WTC11 (cell line): ENCODE measurements at regions not wholly inside any gene's neighbourhood (a gene's known extent, or its start where the extent isn't known, plus 50 kb on each side); places are given as distances from the start of the nearest gene placed in this dataset.

Experiments used
- ATAC-seq: fragments of 200-7000 bp; cut with Tn5 transposase; 2 replicates; pipeline ENCODE4 v1.10.0; 2021; ENCODE audit warnings: mild to moderate bottlenecking, moderate library complexity
- CTCF ChIA-PET: fragments of 300-600 bp; sonication (Branson Sonifier 250); formaldehyde crosslinking; loops from one replicate; lab custom pipeline; 2021; ENCODE audit warnings: antibody characterized with exemption; lab: Charles Lee
- POLR2A ChIA-PET: fragments of 350-600 bp; sonication (Branson Sonifier 250); formaldehyde crosslinking; loops from one replicate; lab custom pipeline; 2021; ENCODE audit warnings: antibody characterized with exemption; lab: Charles Lee
- DNase-seq: peaks from one replicate; pipeline ENCODE4 v3.0.0; 2021; ENCODE audit warnings: low spot score
- H3K27ac Mint-ChIP-seq: 2 replicates; pipeline ENCODE4 v1.8.0; 2021; ENCODE audit warnings: mixed read lengths
- H3K27me3 Mint-ChIP-seq: 2 replicates; pipeline ENCODE4 v1.8.0; 2021; ENCODE audit warnings: low read depth, mild to moderate bottlenecking, moderate library complexity, mixed read lengths
- H3K36me3 Mint-ChIP-seq: 2 replicates; pipeline ENCODE4 v1.8.0; 2021; ENCODE audit warnings: mixed read lengths
- H3K4me1 Mint-ChIP-seq: 2 replicates; pipeline ENCODE4 v1.8.0; 2022; ENCODE audit warnings: mixed read lengths
- H3K4me3 Mint-ChIP-seq: 2 replicates; pipeline ENCODE4 v1.8.0; 2021; ENCODE audit warnings: mild to moderate bottlenecking, moderate library complexity, mixed read lengths
- H3K9me3 Mint-ChIP-seq: 2 replicates; pipeline ENCODE4 v1.8.0; 2021; ENCODE audit warnings: mixed read lengths
- CREB1 ChIP-seq: sonication (generic); formaldehyde crosslinking; IDR thresholded peaks from 2 replicates; pipeline ENCODE4 v1.8.0; 2023; ENCODE audit warnings: mild to moderate bottlenecking, missing genetic modification reagents
- CREM ChIP-seq: sonication (generic); formaldehyde crosslinking; IDR thresholded peaks from 2 replicates; pipeline ENCODE4 v1.8.1; 2022; ENCODE audit warnings: mild to moderate bottlenecking, missing genetic modification reagents, moderate library complexity
- EMX1 ChIP-seq: fragments of 250-450 bp; sonication (Bioruptor Pico); IDR thresholded peaks from 2 replicates; pipeline ENCODE4 v1.8.0; 2021; ENCODE audit warnings: mild to moderate bottlenecking
- ESRRA ChIP-seq: sonication (generic); formaldehyde crosslinking; IDR thresholded peaks from 2 replicates; pipeline ENCODE4 v1.8.1; 2022; ENCODE audit warnings: mild to moderate bottlenecking, missing genetic modification reagents, borderline replicate concordance
- ETV6 ChIP-seq: sonication (generic); formaldehyde crosslinking; IDR thresholded peaks from 2 replicates; pipeline ENCODE4 v1.8.1; 2022; ENCODE audit warnings: mild to moderate bottlenecking, missing genetic modification reagents
- IRF2 ChIP-seq: sonication (generic); formaldehyde crosslinking; IDR thresholded peaks from 2 replicates; pipeline ENCODE4 v1.8.0; 2022; ENCODE audit warnings: low read depth, missing genetic modification reagents, borderline replicate concordance
- JUN ChIP-seq: sonication (generic); formaldehyde crosslinking; IDR thresholded peaks from 2 replicates; pipeline ENCODE4 v1.8.0; 2023; ENCODE audit warnings: mild to moderate bottlenecking, missing genetic modification reagents
- KAT7 ChIP-seq: sonication (generic); formaldehyde crosslinking; IDR thresholded peaks from 2 replicates; pipeline ENCODE4 v1.8.1; 2023; ENCODE audit warnings: missing genetic modification reagents, mild to moderate bottlenecking, borderline replicate concordance
- NFYB ChIP-seq: sonication (generic); formaldehyde crosslinking; conservative IDR thresholded peaks from 2 replicates; pipeline ENCODE4 v1.8.0; 2022; ENCODE audit warnings: low read depth, missing genetic modification reagents
- NR2C2 ChIP-seq: sonication (generic); formaldehyde crosslinking; IDR thresholded peaks from 2 replicates; pipeline ENCODE4 v1.8.0; 2022; ENCODE audit warnings: mild to moderate bottlenecking, missing genetic modification reagents
- OVOL2 ChIP-seq: fragments of 250-450 bp; sonication (Bioruptor Pico); IDR thresholded peaks from 2 replicates; pipeline ENCODE4 v1.9.0; 2021; ENCODE audit warnings: mild to moderate bottlenecking, borderline replicate concordance
- RELA ChIP-seq: sonication (generic); formaldehyde crosslinking; IDR thresholded peaks from 2 replicates; pipeline ENCODE4 v1.8.1; 2022; ENCODE audit warnings: missing genetic modification reagents, mild to moderate bottlenecking, borderline replicate concordance
- SOX15 ChIP-seq: fragments of 250-450 bp; sonication (Bioruptor Pico); IDR thresholded peaks from 2 replicates; pipeline ENCODE4 v1.9.0; 2021; ENCODE audit warnings: mild to moderate bottlenecking
- TCF7 ChIP-seq: sonication (generic); formaldehyde crosslinking; IDR thresholded peaks from 2 replicates; pipeline ENCODE4 v1.8.0; 2022; ENCODE audit warnings: mild to moderate bottlenecking, low read depth, missing genetic modification reagents, moderate library complexity
- TEAD1 ChIP-seq: sonication (generic); formaldehyde crosslinking; IDR thresholded peaks from 2 replicates; pipeline ENCODE4 v1.8.0; 2022; ENCODE audit warnings: mild to moderate bottlenecking, missing genetic modification reagents
- ZBTB21 ChIP-seq: sonication (generic); formaldehyde crosslinking; IDR thresholded peaks from 2 replicates; pipeline ENCODE4 v1.8.1; 2023; ENCODE audit warnings: mild to moderate bottlenecking, missing genetic modification reagents, borderline replicate concordance
- ZNF263 ChIP-seq: sonication (generic); formaldehyde crosslinking; IDR thresholded peaks from 2 replicates; pipeline ENCODE4 v1.8.1; 2022; ENCODE audit warnings: low read depth, mild to moderate bottlenecking, moderate library complexity, missing genetic modification reagents
- ZNF423 ChIP-seq: fragments of 250-450 bp; sonication (Bioruptor Pico); IDR thresholded peaks from 2 replicates; pipeline ENCODE4 v2.1.2; 2022; ENCODE audit warnings: mild to moderate bottlenecking, moderate library complexity
- ZNF671 ChIP-seq: fragments of 250-450 bp; sonication (Bioruptor Pico); IDR thresholded peaks from 2 replicates; pipeline ENCODE4 v1.8.0; 2021; ENCODE audit warnings: mild to moderate bottlenecking
- TF ChIP-seq, protein P1 (sequence below): sonication (generic); formaldehyde crosslinking; IDR thresholded peaks from 2 replicates; pipeline ENCODE4 v1.8.0; 2022; ENCODE audit warnings: mild to moderate bottlenecking, missing genetic modification reagents
- TF ChIP-seq, protein P2 (sequence below): sonication (generic); formaldehyde crosslinking; IDR thresholded peaks from 2 replicates; pipeline ENCODE4 v1.8.0; 2022; ENCODE audit warnings: mild to moderate bottlenecking, missing genetic modification reagents
- TF ChIP-seq, protein P3 (sequence below): sonication (generic); formaldehyde crosslinking; conservative IDR thresholded peaks from 2 replicates; pipeline ENCODE4 v1.8.1; 2022; ENCODE audit warnings: mild to moderate bottlenecking, missing genetic modification reagents
- TF ChIP-seq, protein P4 (sequence below): sonication (generic); formaldehyde crosslinking; IDR thresholded peaks from 2 replicates; pipeline ENCODE4 v1.8.1; 2023; ENCODE audit warnings: mild to moderate bottlenecking, missing genetic modification reagents, moderate library complexity

DNA sequence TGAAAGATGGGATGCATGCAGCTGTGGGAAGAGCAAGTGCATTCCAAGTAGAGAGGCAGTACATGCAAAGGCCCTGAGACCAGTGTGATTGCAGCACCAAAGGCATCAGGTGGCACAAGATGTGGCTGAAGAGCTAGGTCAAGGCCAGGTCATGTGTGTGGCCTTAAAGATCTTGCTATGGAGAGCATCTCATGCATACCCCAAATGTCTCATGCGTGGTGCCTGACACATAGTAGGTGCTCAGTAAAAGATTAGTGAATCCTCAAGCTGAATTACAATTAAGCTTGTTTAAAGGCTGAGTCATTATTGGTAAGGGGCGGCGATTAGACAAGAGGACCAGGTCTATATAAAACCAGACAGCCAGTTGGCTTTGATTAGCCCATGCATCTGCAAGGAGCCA is 336.6 kb downstream of the FGFR2 start:
- TF ChIP-seq ZNF671 (no peak), ZNF423 (no peak), KAT7 (CRISPR knock-in tag) (no peak), ZBTB21 (CRISPR knock-in tag) (no peak), ESRRA (CRISPR knock-in tag) (no peak), CREB1 (CRISPR knock-in tag) (no peak), JUN (CRISPR knock-in tag) (no peak), TCF7 (CRISPR knock-in tag) (no peak), EMX1 (CRISPR knock-in tag) (no peak), TEAD1 (CRISPR knock-in tag) (no peak), IRF2 (no peak)
- TF ChIP-seq, protein P1, sequence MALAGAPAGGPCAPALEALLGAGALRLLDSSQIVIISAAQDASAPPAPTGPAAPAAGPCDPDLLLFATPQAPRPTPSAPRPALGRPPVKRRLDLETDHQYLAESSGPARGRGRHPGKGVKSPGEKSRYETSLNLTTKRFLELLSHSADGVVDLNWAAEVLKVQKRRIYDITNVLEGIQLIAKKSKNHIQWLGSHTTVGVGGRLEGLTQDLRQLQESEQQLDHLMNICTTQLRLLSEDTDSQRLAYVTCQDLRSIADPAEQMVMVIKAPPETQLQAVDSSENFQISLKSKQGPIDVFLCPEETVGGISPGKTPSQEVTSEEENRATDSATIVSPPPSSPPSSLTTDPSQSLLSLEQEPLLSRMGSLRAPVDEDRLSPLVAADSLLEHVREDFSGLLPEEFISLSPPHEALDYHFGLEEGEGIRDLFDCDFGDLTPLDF (CRISPR knock-in tag): no peak
- TF ChIP-seq, protein P2, sequence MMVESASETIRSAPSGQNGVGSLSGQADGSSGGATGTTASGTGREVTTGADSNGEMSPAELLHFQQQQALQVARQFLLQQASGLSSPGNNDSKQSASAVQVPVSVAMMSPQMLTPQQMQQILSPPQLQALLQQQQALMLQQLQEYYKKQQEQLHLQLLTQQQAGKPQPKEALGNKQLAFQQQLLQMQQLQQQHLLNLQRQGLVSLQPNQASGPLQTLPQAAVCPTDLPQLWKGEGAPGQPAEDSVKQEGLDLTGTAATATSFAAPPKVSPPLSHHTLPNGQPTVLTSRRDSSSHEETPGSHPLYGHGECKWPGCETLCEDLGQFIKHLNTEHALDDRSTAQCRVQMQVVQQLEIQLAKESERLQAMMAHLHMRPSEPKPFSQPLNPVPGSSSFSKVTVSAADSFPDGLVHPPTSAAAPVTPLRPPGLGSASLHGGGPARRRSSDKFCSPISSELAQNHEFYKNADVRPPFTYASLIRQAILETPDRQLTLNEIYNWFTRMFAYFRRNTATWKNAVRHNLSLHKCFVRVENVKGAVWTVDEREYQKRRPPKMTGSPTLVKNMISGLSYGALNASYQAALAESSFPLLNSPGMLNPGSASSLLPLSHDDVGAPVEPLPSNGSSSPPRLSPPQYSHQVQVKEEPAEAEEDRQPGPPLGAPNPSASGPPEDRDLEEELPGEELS: no peak
- TF ChIP-seq, protein P3, sequence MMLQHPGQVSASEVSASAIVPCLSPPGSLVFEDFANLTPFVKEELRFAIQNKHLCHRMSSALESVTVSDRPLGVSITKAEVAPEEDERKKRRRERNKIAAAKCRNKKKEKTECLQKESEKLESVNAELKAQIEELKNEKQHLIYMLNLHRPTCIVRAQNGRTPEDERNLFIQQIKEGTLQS: no peak
- TF ChIP-seq, protein P4, sequence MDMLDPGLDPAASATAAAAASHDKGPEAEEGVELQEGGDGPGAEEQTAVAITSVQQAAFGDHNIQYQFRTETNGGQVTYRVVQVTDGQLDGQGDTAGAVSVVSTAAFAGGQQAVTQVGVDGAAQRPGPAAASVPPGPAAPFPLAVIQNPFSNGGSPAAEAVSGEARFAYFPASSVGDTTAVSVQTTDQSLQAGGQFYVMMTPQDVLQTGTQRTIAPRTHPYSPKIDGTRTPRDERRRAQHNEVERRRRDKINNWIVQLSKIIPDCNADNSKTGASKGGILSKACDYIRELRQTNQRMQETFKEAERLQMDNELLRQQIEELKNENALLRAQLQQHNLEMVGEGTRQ (CRISPR knock-in tag): no peak
- DNase-seq (no peak), ATAC-seq (no peak)
- Mint-ChIP-seq H3K27ac (no peak overlapping the region), H3K36me3 (peaks cover 10% of the 10 kb centered on the region), H3K4me1 (peaks cover 6% of the 10 kb centered on the region), H3K9me3 (peaks cover 31% of the 10 kb centered on the region), H3K27me3 (peaks cover 10% of the 10 kb centered on the region), H3K4me3 (no peak overlapping the region)
- POLR2A ChIA-PET: no interaction called here
- CTCF ChIA-PET: no interaction called here

DNA sequence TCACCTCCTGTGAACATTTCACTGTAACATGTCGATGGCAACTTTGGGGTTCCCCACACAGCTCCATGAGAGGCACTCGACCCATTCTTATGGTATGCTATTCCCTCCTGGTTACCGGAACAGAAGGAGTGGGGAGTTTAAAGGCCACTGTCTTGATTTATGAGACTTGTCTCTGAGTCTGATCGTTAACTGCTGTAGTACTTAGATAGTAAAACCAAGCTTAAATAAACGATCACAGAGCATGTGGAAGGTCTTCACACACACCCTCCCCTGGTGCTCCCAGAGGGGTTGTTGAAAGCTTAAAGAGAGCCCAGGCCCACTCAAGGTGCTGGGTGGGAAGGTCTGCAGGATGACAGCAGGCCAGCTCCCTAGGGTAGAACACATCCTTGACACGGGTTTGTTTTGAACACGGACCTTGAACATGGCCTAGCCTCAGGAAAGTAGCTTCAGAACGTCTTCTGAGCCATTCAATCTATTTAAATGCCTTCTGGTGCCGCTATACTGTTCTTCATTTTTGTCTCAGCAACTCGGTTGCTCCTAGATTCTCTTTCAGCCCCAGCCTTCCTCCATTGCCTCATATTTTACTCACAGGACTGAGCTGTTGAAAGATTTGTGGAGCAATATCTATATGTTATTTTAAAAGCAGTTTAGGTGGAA is 335.3 kb downstream of the FGFR2 start:
- Mint-ChIP-seq H3K9me3 (peaks cover 28% of the 10 kb centered on the region), H3K4me1 (peaks cover 6% of the 10 kb centered on the region), H3K27me3 (peaks cover 10% of the 10 kb centered on the region), H3K4me3 (no peak overlapping the region), H3K36me3 (peaks cover 10% of the 10 kb centered on the region), H3K27ac (no peak overlapping the region; the same call in 1 of the 2 replicates)
- ChIA-PET POLR2A (no interaction called here), CTCF (interaction anchor here (0.6 to 1.3 kb wide), 2 partner anchors 13 to 314 kb away, joined by 3 to 5 read pairs; no protein-coding TSS in a partner anchor)
- TF ChIP-seq NR2C2 (CRISPR knock-in tag) (no peak), SOX15 (CRISPR knock-in tag) (no peak), RELA (CRISPR knock-in tag) (no peak), ETV6 (CRISPR knock-in tag) (no peak), NFYB (CRISPR knock-in tag) (no peak), ZNF263 (CRISPR knock-in tag) (no peak), OVOL2 (no peak), CREM (CRISPR knock-in tag) (no peak), ZNF423 (no peak)
- DNase-seq (no peak), ATAC-seq (no peak)
